H1 (cell line): ENCODE measurements at regions not wholly inside any gene's neighbourhood (a gene's known extent, or its start where the extent isn't known, plus 50 kb on each side); places are given as distances from the start of the nearest gene placed in this dataset.

Source experiments
- CTCF ChIA-PET: fragments of 300-600 bp; sonication (Branson Sonifier 250); formaldehyde crosslinking; loops from one replicate; lab custom pipeline; 2021; ENCODE audit not compliant: partially characterized antibody; lab: Charles Lee
- POLR2A ChIA-PET: fragments of 300-600 bp; sonication (Branson Sonifier 250); formaldehyde crosslinking; loops from one replicate; lab custom pipeline; 2021; ENCODE audit warnings: inconsistent platforms; ENCODE audit not compliant: partially characterized antibody; lab: Charles Lee
- DNase-seq, 2 experiments: peaks; one replicate each; pipeline versions ENCODE4 v3.0.0 to v3.0.0-alpha.2; 2010 to 2022; ENCODE audit warnings: low spot score in 2 of 2, low read depth in 1 of 2, mixed read lengths in 1 of 2
- FAIRE-seq: peaks from 2 replicates; lab custom pipeline; 2011; peaks lifted over from hg19 to GRCh38; lab: Jason Lieb, UNC
- H2AFZ ChIP-seq: 2 replicates; pipeline ENCODE4 v1.8.1; 2012; ENCODE audit warnings: low read length, inconsistent platforms
- H2AK5ac ChIP-seq: 2 replicates; pipeline ENCODE4 v1.6.1; 2013; ENCODE audit warnings: low read depth, low read length
- H2BK120ac ChIP-seq: replicated peaks from 2 replicates; pipeline ENCODE3; 2013; ENCODE audit warnings: low read depth, low read length, inconsistent platforms
- H2BK12ac ChIP-seq: 2 replicates; pipeline ENCODE4 v1.6.1; 2013; ENCODE audit warnings: low read depth, low read length
- H2BK15ac ChIP-seq: 2 replicates; pipeline ENCODE4 v1.6.1; 2013; ENCODE audit warnings: low read length
- H2BK20ac ChIP-seq: 2 replicates; pipeline ENCODE4 v1.6.1; 2013; ENCODE audit warnings: low read length
- H2BK5ac ChIP-seq: 2 replicates; pipeline ENCODE4 v1.6.1; 2013; ENCODE audit warnings: low read depth, low read length
- H3K14ac ChIP-seq: 2 replicates; pipeline ENCODE4 v1.6.1; 2013; ENCODE audit warnings: inconsistent platforms; ENCODE audit not compliant: insufficient read length
- H3K18ac ChIP-seq: 2 replicates; pipeline ENCODE4 v1.6.1; 2013; ENCODE audit warnings: low read length; ENCODE audit errors: extremely low read depth
- H3K23ac ChIP-seq: 2 replicates; pipeline ENCODE4 v1.6.1; 2013; ENCODE audit warnings: inconsistent platforms; ENCODE audit not compliant: insufficient read length
- H3K23me2 ChIP-seq: 2 replicates; pipeline ENCODE4 v1.6.1; 2013; ENCODE audit warnings: low read depth, low read length
- H3K27ac ChIP-seq: 2 replicates; pipeline ENCODE4 v1.6.1; 2011; ENCODE audit warnings: low read depth, low read length, inconsistent platforms
- H3K27me3 ChIP-seq, 4 experiments: replicated peaks in 1 of 4; 1 replicate in 1 of 4; 2 replicates in 3 of 4; pipeline versions ENCODE4 v1.6.1 to v1.8.1; 2011 to 2013; ENCODE audit warnings: low read length in 3 of 4, mild to moderate bottlenecking in 3 of 4, inconsistent platforms in 2 of 4, mixed read lengths in 2 of 4, moderate library complexity in 1 of 4; ENCODE audit not compliant: control insufficient read depth in 3 of 4, insufficient read depth in 3 of 4; ENCODE audit errors: extremely low read depth in 1 of 4
- H3K36me3 ChIP-seq, 4 experiments: 2 replicates each; pipeline versions ENCODE4 v1.6.1 to v1.8.1; 2011 to 2013; ENCODE audit warnings: mild to moderate bottlenecking in 4 of 4, low read length in 3 of 4, moderate library complexity in 2 of 4, control low read depth in 1 of 4, inconsistent platforms in 1 of 4; ENCODE audit not compliant: insufficient read depth in 4 of 4, control insufficient read depth in 2 of 4
- H3K4ac ChIP-seq: replicated peaks from 2 replicates; pipeline ENCODE3; 2013; ENCODE audit warnings: low read length, low read depth, mixed read lengths, inconsistent platforms; ENCODE audit not compliant: insufficient read length
- H3K4me1 ChIP-seq, 4 experiments: replicated peaks in 1 of 4; 1 replicate in 1 of 4; 2 replicates in 3 of 4; pipeline versions ENCODE4 v1.6.1 to v1.8.1; 2011 to 2013; ENCODE audit warnings: low read length in 3 of 4, inconsistent platforms in 2 of 4, mixed read lengths in 1 of 4; ENCODE audit not compliant: insufficient read depth in 4 of 4, control insufficient read depth in 3 of 4
- H3K4me2 ChIP-seq, 2 experiments: 2 replicates each; pipeline versions ENCODE4 v1.6.1 to v1.8.1; 2011 to 2013; ENCODE audit warnings: low read depth in 2 of 2, low read length in 2 of 2, control low read depth in 1 of 2, inconsistent platforms in 1 of 2, mild to moderate bottlenecking in 1 of 2; ENCODE audit not compliant: insufficient read depth in 1 of 2
- H3K4me3 ChIP-seq, 4 experiments: fragments of 200-600, 300-600 bp in 1 of 4; sonication (generic), shearing (Covaris generic), sonication (Bioruptor Twin) in 1 of 4; 2 replicates each; pipeline versions ENCODE4 v1.5.1 to v1.8.1; 2011 to 2016; ENCODE audit warnings: low read length in 4 of 4, low read depth in 3 of 4, control low read depth in 2 of 4, inconsistent platforms in 2 of 4, mild to moderate bottlenecking in 2 of 4, mixed read lengths in 1 of 4, moderate library complexity in 1 of 4; ENCODE audit not compliant: insufficient read depth in 2 of 4; ENCODE audit errors: extremely low read depth in 1 of 4
- H3K56ac ChIP-seq: replicated peaks from 2 replicates; pipeline ENCODE3; 2013; ENCODE audit warnings: low read depth, mild to moderate bottlenecking, mixed read lengths, low read length, inconsistent platforms; ENCODE audit not compliant: insufficient read length
- H3K79me1 ChIP-seq: 2 replicates; pipeline ENCODE4 v1.6.1; 2013; ENCODE audit warnings: low read depth, low read length, control low read depth
- H3K79me2 ChIP-seq, 2 experiments: 2 replicates each; pipeline versions ENCODE4 v1.6.1 to v1.8.1; 2012 to 2013; ENCODE audit warnings: low read length in 2 of 2, mild to moderate bottlenecking in 2 of 2, inconsistent platforms in 1 of 2; ENCODE audit not compliant: insufficient read depth in 2 of 2, control insufficient read depth in 1 of 2
- H3K9ac ChIP-seq, 4 experiments: replicated peaks in 1 of 4; 1 replicate in 1 of 4; 2 replicates in 3 of 4; pipeline versions ENCODE4 v1.6.1 to v1.8.1; 2011 to 2013; ENCODE audit warnings: low read depth in 3 of 4, low read length in 3 of 4, control low read depth in 2 of 4, mild to moderate bottlenecking in 2 of 4, moderate library complexity in 2 of 4, inconsistent platforms in 1 of 4; ENCODE audit errors: extremely low read depth in 1 of 4
- H3K9me3 ChIP-seq, 2 experiments: 2 replicates each; pipeline versions ENCODE4 v1.6.1 to v1.8.1; 2012 to 2013; ENCODE audit warnings: mild to moderate bottlenecking in 2 of 2, moderate library complexity in 2 of 2, control low read depth in 1 of 2, inconsistent platforms in 1 of 2, low read depth in 1 of 2, low read length in 1 of 2, mixed read lengths in 1 of 2; ENCODE audit not compliant: insufficient read depth in 2 of 2
- H4K20me1 ChIP-seq, 2 experiments: replicated peaks in 1 of 2; 2 replicates each; pipeline versions ENCODE3 to v1.8.1; 2011 to 2013; ENCODE audit warnings: inconsistent platforms in 2 of 2, low read length in 2 of 2, mild to moderate bottlenecking in 1 of 2; ENCODE audit not compliant: insufficient read depth in 2 of 2, control insufficient read depth in 1 of 2
- H4K5ac ChIP-seq: 2 replicates; pipeline ENCODE4 v1.6.1; 2013; ENCODE audit warnings: low read length, low read depth, mixed read lengths, inconsistent platforms; ENCODE audit not compliant: insufficient read length
- H4K8ac ChIP-seq: 2 replicates; pipeline ENCODE4 v1.8.0; 2013; ENCODE audit warnings: mild to moderate bottlenecking, moderate library complexity, low read length, inconsistent platforms; ENCODE audit not compliant: insufficient read depth; ENCODE audit errors: extremely low read depth
- H4K91ac ChIP-seq: replicated peaks from 2 replicates; pipeline ENCODE3; 2013; ENCODE audit warnings: low read length, mixed read lengths, inconsistent platforms; ENCODE audit not compliant: insufficient read length
- BACH1 ChIP-seq: IDR thresholded peaks from 2 replicates; pipeline ENCODE4 v1.6.1; 2012; ENCODE audit warnings: low read length, improper control_type of control experiment
- KDM5A ChIP-seq: fragments of 200-600 bp; IDR thresholded peaks from 2 replicates; pipeline ENCODE4 v1.7.1; 2012; ENCODE audit warnings: mild to moderate bottlenecking, low read length, inconsistent platforms, mixed read lengths
- POLR2A ChIP-seq, 2 experiments: IDR thresholded peaks; 1 replicate in 1 of 2; 2 replicates in 1 of 2; pipeline ENCODE4 v1.6.1; 2011; ENCODE audit warnings: low read depth in 2 of 2, low read length in 2 of 2, mild to moderate bottlenecking in 2 of 2; ENCODE audit errors: control extremely low read depth in 1 of 2
- SAP30 ChIP-seq: fragments of 300-600 bp; sonication (generic); IDR thresholded peaks from 2 replicates; pipeline ENCODE4 v1.7.1; 2012; ENCODE audit warnings: low read length, moderate library complexity, mild to moderate bottlenecking, inconsistent platforms; ENCODE audit not compliant: insufficient read depth, insufficient replicate concordance
- TAF7 ChIP-seq: optimal IDR thresholded peaks from 2 replicates; pipeline ENCODE3; 2011; ENCODE audit warnings: low read depth, mild to moderate bottlenecking, inconsistent platforms, low read length, moderate library complexity, borderline replicate concordance
- TCF12 ChIP-seq: IDR thresholded peaks from 2 replicates; pipeline ENCODE4 v1.6.1; 2011; ENCODE audit warnings: low read depth, mild to moderate bottlenecking, low read length
- WGBS, 2 experiments: shearing (Covaris generic) in 1 of 2; methylation state at CpG; one replicate each; pipeline versions ENCODE4 v1.1.6 to v1.1.7; 2013 to 2015; ENCODE audit warnings: low lambda C conversion rate in 2 of 2, mixed read lengths in 2 of 2, inconsistent platforms in 1 of 2, low coverage in 1 of 2, missing lambda C conversion rate in 1 of 2; ENCODE audit not compliant: insufficient replicate concordance in 2 of 2, insufficient coverage in 1 of 2, insufficient read length in 1 of 2; ENCODE audit errors: extremely low coverage in 1 of 2, missing lambda C conversion rate in 1 of 2; 5-methylcytosine and 5-hydroxymethylcytosine counted together

- DNase-seq (no peak), FAIRE-seq (no peak)
- no peak overlapping the region for H2BK12ac ChIP-seq
- H2BK120ac ChIP-seq: no peak overlapping the region
- H3K4me3 ChIP-seq: no peak overlapping the region
- no peaks in the 10 kb centered on the region for H3K27me3 ChIP-seq
- H2BK20ac ChIP-seq: no peak overlapping the region
- no peak overlapping the region for H3K9ac ChIP-seq
- H3K23ac ChIP-seq: no peak overlapping the region
- POLR2A ChIA-PET: no interaction called here
- no peaks in the 10 kb centered on the region for H3K36me3 ChIP-seq
- H3K27ac ChIP-seq: no peak overlapping the region
- CTCF ChIA-PET: no interaction called here
- no peak for TF ChIP-seq TCF12
- TF ChIP-seq KDM5A: no peak
- TF ChIP-seq BACH1: no peak
- TF ChIP-seq TAF7: no peak
- no peak for TF ChIP-seq SAP30
- TF ChIP-seq POLR2A (IDR thresholded peaks at IDR 0.05; ENCODE audit: control extremely low read depth in 1 of 2, low read depth in 2 of 2, low read length in 2 of 2): no peak
- H4K20me1 ChIP-seq: no peaks in the 10 kb centered on the region
- no peak overlapping the region for H3K4me2 ChIP-seq
- H4K5ac ChIP-seq: no peak overlapping the region
- no peak overlapping the region for H3K4ac ChIP-seq
- H2BK15ac ChIP-seq: no peak overlapping the region
- 91% methylated on average over 1 of the region's 1 CpG; no CpG with 5 or more reads in 1 of the 2 experiments for WGBS, 2 experiments
- no peaks in the 10 kb centered on the region for H3K79me2 ChIP-seq
- H2AK5ac ChIP-seq: no peak overlapping the region
- no peak overlapping the region for H4K91ac ChIP-seq
- no peaks in the 10 kb centered on the region for H3K23me2 ChIP-seq
- H3K56ac ChIP-seq: no peak overlapping the region
- no peaks in the 10 kb centered on the region for H3K4me1 ChIP-seq
- no peak overlapping the region for H4K8ac ChIP-seq
- H3K9me3 ChIP-seq: no peaks in the 10 kb centered on the region
- H2BK5ac ChIP-seq: no peak overlapping the region
- H3K18ac ChIP-seq: no peak overlapping the region
- H3K14ac ChIP-seq: no peak overlapping the region
- no peaks in the 10 kb centered on the region for H3K79me1 ChIP-seq
- H2AFZ ChIP-seq: no peak overlapping the region
Measured at GRCh38 chr4:58543465-58543864, 1433.3 kb upstream of the IGFBP7 start.
